B cell (primary cell): ENCODE measurements at regions not wholly inside any gene's neighbourhood (a gene's known extent, or its start where the extent isn't known, plus 50 kb on each side); places are given as distances from the start of the nearest gene placed in this dataset.

Experiments
- ATAC-seq: fragments of 200-7000 bp; cut with Tn5 transposase; one replicate; pipeline ENCODE4 v1.10.0; 2021; ENCODE audit warnings: low read depth, mild to moderate bottlenecking, moderate number of reproducible peaks, moderate library complexity
- CTCF ChIA-PET: fragments of 350-600 bp; sonication (Branson Sonifier 250); formaldehyde crosslinking; loops from one replicate; lab custom pipeline; 2021; ENCODE audit warnings: antibody characterized with exemption, inconsistent platforms; lab: Charles Lee
- POLR2A ChIA-PET: fragments of 350-600 bp; sonication (Branson Sonifier 250); formaldehyde crosslinking; loops from one replicate; lab custom pipeline; 2021; ENCODE audit warnings: antibody characterized with exemption; lab: Charles Lee
- DNase-seq: peaks from one replicate; pipeline ENCODE4 v3.0.0; 2013
- H2AFZ ChIP-seq: 2 replicates; pipeline ENCODE4 v1.6.1; 2012; ENCODE audit warnings: mild to moderate bottlenecking, low read depth, low read length; ENCODE audit not compliant: insufficient read depth, poor library complexity, severe bottlenecking
- H3K27ac ChIP-seq, 2 donors: 1 replicate in 1 of 2; 2 replicates in 1 of 2; pipeline ENCODE4 v1.5.1; 2012 to 2013; ENCODE audit warnings: low read length in 2 of 2, mild to moderate bottlenecking in 2 of 2, moderate library complexity in 1 of 2
- H3K27me3 ChIP-seq, 4 experiments: fragments of 200-600 bp in 1 of 4; sonication (generic) in 1 of 4; replicated peaks in 1 of 4; 1 replicate in 2 of 4; 2 replicates in 2 of 4; pipeline versions ENCODE4 v1.6.1 to v1.7.0; 2013 to 2016; ENCODE audit warnings: low read length in 3 of 4, mild to moderate bottlenecking in 2 of 4, mixed read lengths in 1 of 4, moderate library complexity in 1 of 4; ENCODE audit not compliant: insufficient read depth in 4 of 4, control insufficient read depth in 3 of 4; ENCODE audit errors: control extremely low read depth in 1 of 4
- H3K36me3 ChIP-seq, 2 experiments: replicated peaks in 1 of 2; 1 replicate in 1 of 2; 2 replicates in 1 of 2; pipeline versions ENCODE4 v1.6.1 to v1.7.1; 2013; ENCODE audit warnings: low read length in 1 of 2; ENCODE audit not compliant: insufficient read depth in 2 of 2, control insufficient read depth in 1 of 2; ENCODE audit errors: control extremely low read depth in 1 of 2, extremely low read depth in 1 of 2
- H3K4me1 ChIP-seq, 2 donors: fragments of 200-600 bp in 1 of 2; sonication (generic) in 1 of 2; 1 replicate in 1 of 2; 2 replicates in 1 of 2; pipeline versions ENCODE4 v1.5.1 to v1.6.1; 2013 to 2017; ENCODE audit warnings: low read length in 2 of 2; ENCODE audit not compliant: control insufficient read depth in 2 of 2, insufficient read depth in 2 of 2
- H3K4me2 ChIP-seq: replicated peaks from 2 replicates; pipeline ENCODE3; 2012; ENCODE audit warnings: mild to moderate bottlenecking, low read depth, low read length; ENCODE audit not compliant: poor library complexity, severe bottlenecking
- H3K4me3 ChIP-seq, 5 experiments: fragments of 200-600 bp in 1 of 5; sonication (generic) in 1 of 5; 1 replicate in 3 of 5; 2 replicates in 2 of 5; pipeline versions ENCODE4 v1.5.1 to v1.7.0; 2011 to 2016; ENCODE audit warnings: low read length in 4 of 5, mild to moderate bottlenecking in 4 of 5, low read depth in 2 of 5, control low read depth in 1 of 5, moderate library complexity in 1 of 5; ENCODE audit not compliant: insufficient read depth in 1 of 5; ENCODE audit errors: control extremely low read depth in 1 of 5, extremely low read depth in 1 of 5
- H3K79me2 ChIP-seq: fragments of 200-600 bp; sonication (generic); one replicate; pipeline ENCODE4 v1.6.0; 2016; ENCODE audit warnings: low read length; ENCODE audit not compliant: control insufficient read depth, insufficient read depth
- H3K9ac ChIP-seq: fragments of 200-600 bp; sonication (generic); 2 replicates; pipeline ENCODE4 v1.6.1; 2017; ENCODE audit warnings: mild to moderate bottlenecking, low read length, moderate library complexity
- H3K9me3 ChIP-seq, 3 donors: one replicate each; pipeline versions ENCODE4 v1.6.1 to v1.7.1; 2013; ENCODE audit warnings: low read length in 2 of 3; ENCODE audit not compliant: control insufficient read depth in 2 of 3, insufficient read depth in 1 of 3; ENCODE audit errors: control extremely low read depth in 1 of 3
- H4K20me1 ChIP-seq: 2 replicates; pipeline ENCODE4 v1.6.0; 2012; ENCODE audit warnings: mild to moderate bottlenecking, low read length; ENCODE audit not compliant: insufficient read depth, control insufficient read depth, poor library complexity, severe bottlenecking
- H3K27ac Mint-ChIP-seq: one replicate; pipeline ENCODE4 v1.8.0; 2021; ENCODE audit warnings: mixed read lengths
- H3K27me3 Mint-ChIP-seq: one replicate; pipeline ENCODE4 v1.8.0; 2021; ENCODE audit warnings: mixed read lengths
- H3K4me1 Mint-ChIP-seq: one replicate; pipeline ENCODE4 v1.8.0; 2021; ENCODE audit warnings: mixed read lengths
- H3K4me3 Mint-ChIP-seq: one replicate; pipeline ENCODE4 v1.8.0; 2021; ENCODE audit warnings: mixed read lengths
- H3K9me3 Mint-ChIP-seq: one replicate; pipeline ENCODE4 v1.8.0; 2022; ENCODE audit warnings: mixed read lengths; ENCODE audit not compliant: insufficient read depth
- EZH2 ChIP-seq: IDR thresholded peaks from 2 replicates; pipeline ENCODE4 v1.6.1; 2012; ENCODE audit warnings: borderline replicate concordance, low read depth, mild to moderate bottlenecking, moderate library complexity, low read length; ENCODE audit not compliant: insufficient read depth, poor library complexity, severe bottlenecking
- WGBS: methylation state at CpG from one replicate; pipeline ENCODE4 v1.1.5; 2013; ENCODE audit warnings: missing lambda C conversion rate; ENCODE audit not compliant: insufficient coverage; 5-methylcytosine and 5-hydroxymethylcytosine counted together
- intact Hi-C: fragments of 100-400 bp; cut with micrococcal nuclease; formaldehyde crosslinking; loops from one replicate; pipeline ENCODE4 v1.10.0; 2022
- TF ChIP-seq, protein P1 (sequence below): fragments of 200-600 bp; IDR thresholded peaks from one replicate; pipeline ENCODE4 v1.8.0; 2022; ENCODE audit warnings: antibody characterized with exemption, mild to moderate bottlenecking

DNA sequence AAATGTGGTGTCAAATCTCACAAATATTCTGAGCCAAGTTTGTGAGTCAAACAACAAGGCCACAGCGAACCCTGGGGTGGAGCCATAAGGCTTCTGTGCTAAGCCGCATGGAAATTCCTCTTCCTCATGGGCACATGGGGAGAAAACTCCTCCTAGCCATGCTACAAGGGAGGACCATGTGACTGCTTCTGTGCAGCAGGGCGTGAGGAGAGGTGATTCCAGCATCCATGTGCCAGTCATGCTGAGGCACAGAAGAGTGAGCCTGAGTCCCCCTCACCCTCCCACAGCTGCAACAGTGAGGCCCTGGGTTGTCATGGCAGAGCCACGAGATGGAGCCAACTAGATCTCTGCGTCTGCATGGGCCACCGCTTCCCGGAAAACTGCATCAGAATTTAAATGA, 488.8 kb upstream of the RAB6C start:
- no peak overlapping the region for H3K27ac Mint-ChIP-seq
- TF ChIP-seq EZH2 = no peak
- TF ChIP-seq, protein P1, sequence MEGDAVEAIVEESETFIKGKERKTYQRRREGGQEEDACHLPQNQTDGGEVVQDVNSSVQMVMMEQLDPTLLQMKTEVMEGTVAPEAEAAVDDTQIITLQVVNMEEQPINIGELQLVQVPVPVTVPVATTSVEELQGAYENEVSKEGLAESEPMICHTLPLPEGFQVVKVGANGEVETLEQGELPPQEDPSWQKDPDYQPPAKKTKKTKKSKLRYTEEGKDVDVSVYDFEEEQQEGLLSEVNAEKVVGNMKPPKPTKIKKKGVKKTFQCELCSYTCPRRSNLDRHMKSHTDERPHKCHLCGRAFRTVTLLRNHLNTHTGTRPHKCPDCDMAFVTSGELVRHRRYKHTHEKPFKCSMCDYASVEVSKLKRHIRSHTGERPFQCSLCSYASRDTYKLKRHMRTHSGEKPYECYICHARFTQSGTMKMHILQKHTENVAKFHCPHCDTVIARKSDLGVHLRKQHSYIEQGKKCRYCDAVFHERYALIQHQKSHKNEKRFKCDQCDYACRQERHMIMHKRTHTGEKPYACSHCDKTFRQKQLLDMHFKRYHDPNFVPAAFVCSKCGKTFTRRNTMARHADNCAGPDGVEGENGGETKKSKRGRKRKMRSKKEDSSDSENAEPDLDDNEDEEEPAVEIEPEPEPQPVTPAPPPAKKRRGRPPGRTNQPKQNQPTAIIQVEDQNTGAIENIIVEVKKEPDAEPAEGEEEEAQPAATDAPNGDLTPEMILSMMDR = no peak
- H3K9me3 ChIP-seq = peaks cover 0 to 7% (median 0%) of the 10 kb centered on the region in 3 donors
- H3K36me3 ChIP-seq = no peaks in the 10 kb centered on the region
- H4K20me1 ChIP-seq = no peaks in the 10 kb centered on the region
- no peaks in the 10 kb centered on the region for H3K9me3 Mint-ChIP-seq
- H2AFZ ChIP-seq = no peak overlapping the region
- no peaks in the 10 kb centered on the region for H3K79me2 ChIP-seq
- H3K27me3 ChIP-seq = no peaks in the 10 kb centered on the region
- 98% methylated on average over 5 of the region's 7 CpGs for WGBS
- H3K9ac ChIP-seq = no peak overlapping the region
- no peak for DNase-seq
- no peak overlapping the region for H3K4me2 ChIP-seq
- no peaks in the 10 kb centered on the region for H3K4me1 Mint-ChIP-seq
- CTCF ChIA-PET = no interaction called here
- no peak for ATAC-seq
- no peak overlapping the region for H3K4me3 ChIP-seq
- no peaks in the 10 kb centered on the region for H3K4me1 ChIP-seq
- H3K4me3 Mint-ChIP-seq = no peak overlapping the region
- peaks cover 3% of the 10 kb centered on the region for H3K27me3 Mint-ChIP-seq
- no peak overlapping the region for H3K27ac ChIP-seq
- intact Hi-C loops = no loop called here
- POLR2A ChIA-PET = no interaction called here

GRCh38 chr2:129491308-129491707, 488.2 kb upstream of the RAB6C start:
- no peak overlapping the region for H3K4me3 ChIP-seq
- CTCF ChIA-PET = no interaction called here
- H3K36me3 ChIP-seq = no peaks in the 10 kb centered on the region
- H3K4me3 Mint-ChIP-seq = no peak overlapping the region
- no peak overlapping the region for H3K4me2 ChIP-seq
- TF ChIP-seq, protein P1 = no peak
- TF ChIP-seq EZH2 = no peak
- intact Hi-C loops = no loop called here
- no peaks in the 10 kb centered on the region for H3K79me2 ChIP-seq
- H3K9me3 Mint-ChIP-seq = no peaks in the 10 kb centered on the region
- no peak for ATAC-seq
- H3K4me1 ChIP-seq = no peaks in the 10 kb centered on the region
- POLR2A ChIA-PET = no interaction called here
- no peaks in the 10 kb centered on the region for H3K4me1 Mint-ChIP-seq
- H3K27ac Mint-ChIP-seq = no peak overlapping the region
- DNase-seq = no peak
- no peak overlapping the region for H3K27ac ChIP-seq
- no peak overlapping the region for H3K9ac ChIP-seq
- no peaks in the 10 kb centered on the region for H3K27me3 ChIP-seq
- no CpG with 5 or more reads among the region's 2 CpGs for WGBS
- peaks cover 0 to 4% (median 0%) of the 10 kb centered on the region in 3 donors for H3K9me3 ChIP-seq
- no peak overlapping the region for H2AFZ ChIP-seq
- H4K20me1 ChIP-seq = no peaks in the 10 kb centered on the region
- H3K27me3 Mint-ChIP-seq = peaks cover 3% of the 10 kb centered on the region
